ENCODE measurements at regions not wholly inside any gene's neighbourhood (a gene's known extent, or its start where the extent isn't known, plus 50 kb on each side); places are given as distances from the start of the nearest gene placed in this dataset.

DNA sequence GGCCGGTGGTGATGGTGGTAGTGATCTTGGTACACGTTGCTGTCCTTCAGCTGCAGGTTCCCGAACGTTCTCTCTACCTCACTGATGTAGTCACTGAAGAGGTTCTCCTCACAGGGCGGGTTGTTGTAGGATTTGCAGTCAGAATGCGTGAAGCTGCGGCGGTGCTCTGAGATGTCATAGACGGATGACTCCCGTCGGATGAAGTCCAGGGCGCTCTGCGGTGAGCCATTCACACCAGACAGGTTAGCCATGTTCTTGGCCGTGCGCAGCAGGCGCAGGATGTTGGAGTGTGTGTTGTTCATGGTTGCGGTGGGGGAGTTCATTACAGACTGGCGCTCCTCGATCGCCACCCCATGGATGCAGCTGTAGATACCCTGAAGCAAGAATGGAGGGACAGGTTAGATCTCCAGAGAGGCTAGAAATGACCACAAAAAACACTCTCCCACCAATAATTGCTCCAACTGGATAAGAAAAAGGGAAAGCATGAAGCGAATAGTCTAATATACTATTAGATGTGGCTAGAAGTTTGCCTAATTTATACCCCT is 367.8 kb downstream of the EMP1 start:
- TF ChIP-seq, protein P1, sequence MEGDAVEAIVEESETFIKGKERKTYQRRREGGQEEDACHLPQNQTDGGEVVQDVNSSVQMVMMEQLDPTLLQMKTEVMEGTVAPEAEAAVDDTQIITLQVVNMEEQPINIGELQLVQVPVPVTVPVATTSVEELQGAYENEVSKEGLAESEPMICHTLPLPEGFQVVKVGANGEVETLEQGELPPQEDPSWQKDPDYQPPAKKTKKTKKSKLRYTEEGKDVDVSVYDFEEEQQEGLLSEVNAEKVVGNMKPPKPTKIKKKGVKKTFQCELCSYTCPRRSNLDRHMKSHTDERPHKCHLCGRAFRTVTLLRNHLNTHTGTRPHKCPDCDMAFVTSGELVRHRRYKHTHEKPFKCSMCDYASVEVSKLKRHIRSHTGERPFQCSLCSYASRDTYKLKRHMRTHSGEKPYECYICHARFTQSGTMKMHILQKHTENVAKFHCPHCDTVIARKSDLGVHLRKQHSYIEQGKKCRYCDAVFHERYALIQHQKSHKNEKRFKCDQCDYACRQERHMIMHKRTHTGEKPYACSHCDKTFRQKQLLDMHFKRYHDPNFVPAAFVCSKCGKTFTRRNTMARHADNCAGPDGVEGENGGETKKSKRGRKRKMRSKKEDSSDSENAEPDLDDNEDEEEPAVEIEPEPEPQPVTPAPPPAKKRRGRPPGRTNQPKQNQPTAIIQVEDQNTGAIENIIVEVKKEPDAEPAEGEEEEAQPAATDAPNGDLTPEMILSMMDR (conservative IDR thresholded peaks at IDR 0.05; ENCODE audit: low read length): no peak
- TF ChIP-seq EZH2phosphoT487 (IDR thresholded peaks at IDR 0.05; ENCODE audit: borderline replicate concordance, low read depth, low read length): no peak
